ENCODE measurements at regions not wholly inside any gene's neighbourhood (a gene's known extent, or its start where the extent isn't known, plus 50 kb on each side); places are given as distances from the start of the nearest gene placed in this dataset.

DNA sequence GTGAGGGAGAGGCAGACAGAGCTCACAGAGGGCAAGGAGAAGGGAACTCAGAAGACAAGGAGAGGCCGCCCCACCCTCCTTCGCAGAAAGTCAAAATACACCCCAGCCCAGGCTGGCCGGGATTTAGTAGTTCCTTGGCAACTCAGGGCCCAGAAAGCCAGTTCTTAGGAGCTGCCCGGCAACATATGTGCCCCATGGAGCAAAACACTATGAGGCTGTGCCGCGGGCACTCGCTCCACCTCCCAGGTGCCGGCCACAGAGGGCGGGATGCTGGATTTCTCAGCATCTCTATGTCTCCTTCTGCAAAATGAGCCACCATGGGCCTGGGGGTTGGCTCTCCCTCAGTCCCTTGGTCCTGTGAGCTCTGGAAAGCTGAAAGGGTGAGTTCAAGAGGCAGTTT, 93.8 kb upstream of the CACNA1A start:
- DNase-seq: no peak

DNA sequence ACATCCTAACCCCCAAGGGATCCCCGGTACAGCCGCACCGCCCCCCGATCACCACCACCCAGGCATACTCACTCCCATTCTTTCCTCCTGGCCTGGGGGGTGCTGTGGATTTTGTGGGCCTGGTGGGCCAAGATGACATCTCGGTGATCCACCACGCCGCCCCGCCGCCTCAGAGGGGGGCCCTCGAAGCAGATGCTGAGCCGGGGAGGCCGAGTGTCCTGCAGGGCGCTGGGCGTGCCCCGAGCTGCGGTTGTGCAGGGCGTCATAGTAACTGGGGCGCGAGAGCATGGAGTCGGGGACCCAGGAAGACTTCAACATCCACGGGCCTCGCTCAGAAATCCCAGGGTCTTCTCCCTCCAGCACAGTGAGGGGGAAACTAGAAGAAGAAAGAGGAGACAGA, 93.4 kb upstream of the CACNA1A start:
- no peak for DNase-seq

DNA sequence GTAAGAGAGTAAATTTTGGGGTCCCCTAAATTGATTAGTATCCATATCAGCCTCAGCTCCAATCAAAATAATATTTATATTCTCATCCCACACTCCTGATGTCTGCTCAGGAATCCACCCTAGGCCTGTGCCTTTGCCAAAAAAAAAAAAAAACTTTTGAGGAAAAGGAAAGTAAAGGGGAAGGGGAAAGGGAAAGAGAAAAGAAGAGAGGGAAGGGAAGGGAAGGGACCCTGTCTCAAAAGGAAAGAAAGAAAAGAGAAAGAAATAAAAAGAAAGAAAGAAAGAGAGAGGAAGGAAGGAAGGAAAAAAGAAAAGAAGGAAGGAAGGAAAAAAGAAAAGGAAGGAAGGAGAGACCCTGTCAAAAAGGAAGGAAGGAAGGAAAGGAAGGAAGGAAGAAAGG, 91.8 kb upstream of the CACNA1A start:
- no peak for DNase-seq

DNA sequence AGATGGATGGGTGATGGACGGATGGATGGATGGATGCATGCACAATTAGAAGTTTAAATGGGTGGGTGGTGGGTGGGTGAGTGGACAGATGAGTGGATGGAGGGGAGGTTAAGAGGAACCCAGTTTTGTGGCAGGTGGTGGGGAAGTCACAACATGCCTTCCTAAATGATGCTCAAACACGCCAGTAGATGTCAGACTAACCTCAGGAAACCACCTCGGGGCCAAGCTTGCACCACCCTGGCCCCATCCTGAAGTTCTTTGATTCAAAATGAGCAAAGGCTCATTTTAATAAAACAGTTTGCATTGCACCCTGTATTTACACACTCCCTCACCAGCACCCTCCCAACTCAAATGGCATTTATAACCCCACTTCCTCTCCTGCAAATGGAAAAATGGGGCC, 91.4 kb upstream of the CACNA1A start:
- DNase-seq: peak; percentile 73

DNA sequence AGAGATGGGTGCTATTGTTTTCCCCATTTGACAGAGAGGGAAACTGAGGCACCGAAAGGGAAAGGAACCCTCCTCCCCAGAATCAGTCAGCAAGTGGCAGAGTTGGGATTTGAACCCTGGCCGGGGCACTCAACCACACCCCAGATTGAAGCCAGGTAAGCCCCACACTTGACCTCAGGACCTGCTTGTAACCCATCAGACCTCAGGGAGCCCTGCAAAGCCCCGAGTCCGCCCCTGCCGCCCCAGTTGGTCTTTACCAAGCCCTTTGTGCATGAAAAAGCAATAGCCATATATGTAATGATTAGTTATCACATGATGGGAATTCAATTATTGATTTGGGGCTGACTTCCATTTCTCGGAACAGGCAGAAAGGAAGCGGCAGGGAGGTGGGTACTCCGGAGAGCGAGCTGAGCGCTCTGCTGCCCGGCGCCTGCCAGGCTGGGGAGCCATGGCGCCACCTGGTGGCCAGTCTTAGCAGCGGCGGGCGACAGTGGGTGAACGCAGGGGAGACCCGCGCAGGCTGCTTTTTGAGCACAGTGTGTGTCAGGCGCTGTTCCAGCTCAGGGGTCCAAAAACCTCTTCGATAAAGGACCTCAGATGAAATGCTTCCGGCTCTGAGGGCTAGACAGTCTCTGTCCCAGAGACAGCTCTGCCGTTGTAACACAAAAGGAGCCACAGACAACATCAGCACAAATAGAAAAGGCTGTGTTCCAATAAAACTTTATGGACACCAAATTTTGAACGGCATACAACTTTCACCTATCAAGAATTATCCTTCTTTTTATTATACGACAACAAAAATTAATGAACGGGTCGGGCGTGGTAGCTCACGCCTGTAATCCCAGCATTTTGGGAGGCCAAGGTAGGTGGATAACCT, 82.9 kb upstream of the CACNA1A start:
- DNase-seq: peak; percentile 83

DNA sequence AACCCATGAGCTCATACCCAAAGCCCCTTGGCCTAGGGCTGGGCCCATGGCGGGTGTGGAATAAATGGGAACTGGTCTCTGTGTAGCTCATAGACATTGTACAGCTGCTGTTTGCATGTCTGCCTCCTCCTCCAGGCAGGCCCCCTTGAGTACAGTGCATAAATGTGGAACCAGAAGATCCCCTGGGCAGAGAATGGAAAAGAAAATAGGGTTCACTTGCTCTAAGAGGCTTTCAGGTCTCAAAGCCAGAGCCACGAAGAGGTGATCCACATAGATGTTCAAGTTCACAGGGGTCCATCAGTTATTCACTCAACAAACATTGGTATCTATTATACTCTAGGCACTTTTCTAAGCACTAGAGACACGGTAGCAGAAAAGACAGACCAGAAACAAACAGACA, 79.2 kb upstream of the CACNA1A start:
- DNase-seq: no peak

DNA sequence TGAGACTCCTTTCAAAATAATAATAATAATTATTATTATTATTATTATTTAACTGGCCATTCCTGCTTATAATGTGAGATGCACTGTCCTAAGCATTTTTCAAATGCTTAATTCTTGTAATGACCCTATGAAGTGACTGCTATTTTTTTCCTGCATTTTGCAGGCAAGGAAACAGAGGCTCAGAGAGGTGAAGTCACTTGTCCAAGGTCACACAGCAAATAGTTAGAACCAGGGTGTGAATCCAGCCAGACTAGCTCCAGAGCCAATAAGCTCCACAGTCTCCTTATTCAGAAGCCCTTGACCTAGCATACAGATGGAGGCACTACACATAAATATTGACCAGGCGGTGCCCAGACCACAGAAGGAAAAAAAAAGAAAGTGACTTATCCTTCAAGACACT, 77.5 kb upstream of the CACNA1A start:
- DNase-seq: no peak

DNA sequence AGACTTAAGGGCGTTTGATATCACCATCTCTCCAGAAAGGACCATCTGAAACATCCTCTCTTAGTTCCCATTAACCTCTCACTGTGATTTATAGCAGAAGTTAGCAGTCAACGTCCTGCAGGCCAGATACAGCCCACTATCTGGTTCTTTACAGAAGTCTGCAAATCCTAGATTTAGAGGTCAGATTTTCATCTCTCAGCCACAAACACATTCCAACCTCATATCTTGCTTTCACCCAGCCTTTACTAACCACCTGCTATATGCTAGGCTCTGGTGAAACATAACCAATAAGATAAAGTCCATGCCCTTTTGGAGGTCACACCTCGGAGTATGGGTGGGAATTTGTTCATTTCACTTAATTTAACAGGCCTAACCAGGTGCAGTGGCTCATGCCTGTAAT, 76.8 kb upstream of the CACNA1A start:
- no peak for DNase-seq

DNA sequence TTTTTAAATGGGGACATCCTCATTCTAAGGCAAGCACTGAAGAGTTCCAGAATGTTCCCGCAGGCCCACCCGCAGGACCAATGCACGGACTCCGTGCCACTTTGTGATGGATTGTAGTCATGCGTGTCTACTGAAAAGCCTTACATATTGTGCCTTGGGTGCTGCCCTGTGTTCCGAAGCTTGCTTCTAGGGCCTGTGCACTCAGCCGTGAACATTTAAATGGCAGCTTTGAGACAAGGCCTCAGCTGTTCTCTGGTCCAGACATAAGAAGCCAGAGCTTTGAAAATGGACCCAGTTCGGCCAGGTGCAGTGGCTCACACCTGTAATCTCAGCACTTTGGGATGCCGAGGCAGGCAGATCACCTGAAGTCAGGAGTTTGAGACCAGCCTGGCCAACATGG, 75.3 kb upstream of the CACNA1A start:
- DNase-seq: no peak

DNA sequence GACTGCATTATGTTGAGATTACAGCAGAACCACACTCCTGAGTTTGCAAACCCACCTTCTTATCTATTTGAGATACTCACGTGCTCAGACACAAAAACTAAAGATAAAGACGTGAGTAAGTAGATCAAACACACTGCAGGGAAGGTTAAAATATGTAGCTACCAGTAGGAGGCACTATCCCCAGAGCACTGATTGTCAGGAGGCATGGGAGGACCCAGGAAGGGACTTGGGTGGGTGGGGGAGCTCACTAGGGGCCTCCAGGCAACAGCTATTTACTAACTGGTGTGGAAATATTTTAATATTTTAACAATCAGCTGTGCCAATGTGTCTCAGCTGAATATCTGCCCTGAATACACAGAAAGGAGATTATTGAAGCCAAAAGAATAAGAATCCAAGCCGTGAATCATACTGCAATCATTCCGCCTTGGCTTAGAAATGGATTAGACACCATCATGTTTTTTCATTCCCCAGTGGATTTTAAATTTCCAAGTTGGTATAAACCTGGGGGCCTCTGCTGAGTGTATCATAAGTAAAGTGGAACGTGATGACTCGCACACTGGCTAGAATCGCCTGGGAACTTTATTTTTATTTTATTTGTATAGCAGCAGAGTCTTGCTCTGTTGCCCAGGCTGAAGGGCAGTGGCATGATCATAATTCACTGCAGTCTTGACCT, 73.2 kb upstream of the CACNA1A start:
- no peak for DNase-seq

DNA sequence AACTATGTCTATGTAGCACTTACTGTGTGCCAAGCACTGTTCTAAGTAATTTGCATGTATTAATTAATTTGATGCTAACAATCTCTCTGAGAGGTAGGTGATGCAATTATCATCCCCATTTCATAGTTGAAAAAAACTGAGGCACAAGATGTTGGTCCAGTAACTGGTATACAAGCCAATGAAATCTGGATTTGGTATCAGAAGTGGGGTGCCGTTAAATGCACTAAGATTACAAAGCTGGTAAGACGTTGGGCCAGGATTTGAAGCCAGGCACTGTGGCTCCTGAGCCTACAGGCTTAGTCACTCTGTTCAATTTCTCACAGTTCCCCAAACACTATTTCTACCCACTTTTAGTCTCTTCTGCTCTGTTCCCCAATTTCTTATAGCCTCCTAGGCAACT, 70.4 kb upstream of the CACNA1A start:
- DNase-seq: no peak

DNA sequence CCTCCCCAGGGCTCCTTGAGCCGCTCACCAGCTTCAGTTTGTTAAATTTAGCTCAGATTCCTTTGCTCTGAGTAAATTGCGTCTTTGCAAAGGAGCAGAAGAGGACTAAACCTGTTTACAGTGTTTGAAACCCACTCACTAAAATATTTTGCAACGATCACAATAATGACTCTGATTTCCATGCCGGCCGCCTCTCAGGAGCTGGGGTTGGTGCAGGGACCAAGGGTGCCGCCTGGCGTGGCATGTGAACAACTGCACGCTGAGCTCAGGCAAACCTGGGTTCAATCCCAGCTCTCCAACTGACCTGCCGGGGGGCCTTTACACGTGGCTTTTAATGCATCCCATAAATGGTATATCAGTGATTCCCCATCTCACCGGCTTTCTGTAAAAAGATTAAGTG, 68.7 kb upstream of the CACNA1A start:
- no peak for DNase-seq

DNA sequence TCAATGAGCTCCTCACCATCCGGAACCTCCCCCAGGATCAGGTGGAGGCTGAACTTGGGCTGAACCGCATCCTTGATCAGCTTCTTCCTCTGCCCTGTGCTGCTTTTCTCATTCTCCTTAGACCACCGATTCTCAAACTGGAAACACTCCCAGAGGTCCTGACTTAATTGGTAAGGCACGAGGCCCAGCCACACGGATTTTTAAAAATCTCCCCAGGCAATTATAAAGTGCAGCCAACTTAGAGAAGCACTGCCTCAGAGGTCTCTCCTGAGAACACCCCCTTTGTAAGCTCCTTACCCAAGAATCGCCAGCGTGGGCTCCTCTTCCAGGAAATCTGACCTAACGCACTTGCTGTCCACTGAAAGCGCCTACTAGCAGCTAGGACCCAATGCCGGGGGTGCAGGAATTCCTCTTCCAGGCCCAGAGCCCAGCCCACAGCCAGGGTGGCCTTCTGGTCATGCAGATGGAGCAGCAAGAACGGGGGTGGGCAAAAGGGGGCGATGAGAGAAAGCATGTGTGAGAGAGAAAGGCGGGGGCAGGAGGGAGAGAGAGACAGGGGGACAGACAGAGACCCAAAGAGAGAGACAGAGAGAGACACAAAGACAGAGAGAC, 66.9 kb upstream of the CACNA1A start:
- no peak for DNase-seq

DNA sequence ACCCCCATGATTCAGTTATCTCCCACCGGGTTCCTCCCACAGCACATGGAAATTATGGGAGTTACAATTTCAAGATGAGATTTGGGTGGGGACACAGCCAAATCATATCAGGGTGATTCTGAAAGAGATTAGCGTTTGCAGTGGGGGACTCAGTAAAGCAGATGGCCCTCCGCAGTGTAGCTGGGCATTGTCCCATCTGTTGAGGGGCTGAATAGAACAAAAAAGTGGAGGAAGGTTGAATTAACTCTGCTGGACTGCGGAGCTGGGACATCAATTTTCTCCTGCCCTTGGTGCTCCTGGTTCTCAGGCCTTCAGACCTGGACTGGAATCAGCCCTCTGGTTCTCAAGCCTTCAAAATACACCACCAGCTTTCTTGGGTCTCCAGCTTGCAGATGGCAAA, 55.2 kb upstream of the CACNA1A start:
- DNase-seq: no peak

DNA sequence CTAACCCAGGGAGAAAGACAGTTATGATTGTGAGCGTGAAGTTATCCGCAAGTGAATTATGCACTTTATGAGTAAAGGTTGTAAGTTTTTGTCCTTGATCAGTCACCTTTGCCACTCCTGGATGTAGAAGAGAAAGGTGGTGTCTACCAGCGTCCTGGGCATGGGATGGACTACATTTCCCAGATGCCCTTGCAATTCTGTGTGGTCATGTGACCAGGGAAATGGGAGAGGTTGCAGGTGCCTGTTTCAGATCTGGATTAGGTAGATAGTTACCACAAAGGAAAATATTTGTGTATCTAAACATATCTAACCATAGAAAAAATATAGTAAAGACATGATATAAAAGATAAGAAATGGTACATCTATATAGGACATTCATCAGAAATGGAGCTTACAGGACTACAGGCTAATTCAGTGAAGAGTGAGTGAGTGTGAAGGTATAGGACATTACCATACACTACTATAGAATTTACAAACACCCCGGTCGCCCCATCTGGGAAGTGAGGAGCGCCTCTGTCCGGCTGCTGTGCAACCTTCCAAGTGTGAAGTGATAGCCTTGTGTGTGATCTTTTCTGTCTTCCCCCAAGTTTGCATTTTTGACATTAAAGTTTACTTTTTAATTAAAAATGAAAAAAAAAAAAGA, 51.6 kb upstream of the CACNA1A start:
- peak; percentile 9 for DNase-seq

DNA sequence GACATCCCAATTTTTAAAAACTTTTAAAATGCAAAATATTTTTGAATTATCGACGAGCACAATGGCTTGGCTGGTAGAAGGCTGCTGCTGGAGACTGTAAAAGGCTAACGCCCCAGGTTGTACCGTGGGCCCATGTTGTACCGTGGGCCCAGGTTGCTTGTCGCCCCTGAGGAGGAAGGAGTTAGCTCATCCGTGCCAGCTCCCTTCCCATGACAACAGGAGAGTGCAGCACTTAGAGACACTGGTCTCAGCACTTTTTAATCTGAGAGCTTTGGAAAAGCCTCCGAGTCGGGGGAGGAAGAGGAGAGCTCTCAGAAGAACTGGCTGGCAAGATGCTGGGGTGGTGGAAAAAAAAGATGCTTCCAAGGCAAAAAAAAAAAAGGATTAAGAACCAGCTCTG, 50.3 kb upstream of the CACNA1A start:
- DNase-seq: no peak
